SK-N-SH treated with all-trans-retinoic acid at 6 μM for 48 hours (cell line): ENCODE measurements at regions not wholly inside any gene's neighbourhood (a gene's known extent, or its start where the extent isn't known, plus 50 kb on each side); places are given as distances from the start of the nearest gene placed in this dataset.

Experiments used
- ATAC-seq: fragments of 200-7000 bp; cut with Tn5 transposase; 3 replicates; pipeline ENCODE4 v1.9.1; 2020; ENCODE audit warnings: mild to moderate bottlenecking, moderate library complexity
- ARNTL ChIP-seq: fragments of 450-650 bp; formaldehyde crosslinking; IDR thresholded peaks from 2 replicates; pipeline ENCODE4 v1.5.0; 2020; ENCODE audit warnings: low read depth, mild to moderate bottlenecking, moderate library complexity, borderline replicate concordance
- BACH2 ChIP-seq: fragments of 250-450 bp; sonication (Bioruptor Pico); IDR thresholded peaks from 2 replicates; pipeline ENCODE4 v1.9.0; 2021; ENCODE audit warnings: mild to moderate bottlenecking, borderline replicate concordance
- CSDC2 ChIP-seq: fragments of 250-450 bp; sonication (Bioruptor Pico); IDR thresholded peaks from 2 replicates; pipeline ENCODE4 v1.5.0; 2020; ENCODE audit warnings: mild to moderate bottlenecking, moderate library complexity
- ESRRG ChIP-seq: fragments of 250-450 bp; sonication (Bioruptor Pico); IDR thresholded peaks from 2 replicates; pipeline ENCODE4 v1.6.1; 2021; ENCODE audit warnings: mild to moderate bottlenecking
- GLIS3 ChIP-seq: fragments of 250-450 bp; sonication (Bioruptor Pico); IDR thresholded peaks from 2 replicates; pipeline ENCODE4 v1.5.0; 2020; ENCODE audit warnings: mild to moderate bottlenecking, moderate library complexity
- ISL1 ChIP-seq: fragments of 250-450 bp; sonication (Bioruptor Pico); IDR thresholded peaks from 2 replicates; pipeline ENCODE4 v2.1.2; 2022; ENCODE audit warnings: mild to moderate bottlenecking, moderate library complexity
- OSR1 ChIP-seq: fragments of 250-450 bp; sonication (Bioruptor Pico); IDR thresholded peaks from 2 replicates; pipeline ENCODE4 v1.8.0; 2022; ENCODE audit warnings: moderate library complexity, mild to moderate bottlenecking, inconsistent platforms
- PPARA ChIP-seq: fragments of 250-450 bp; sonication (Bioruptor Pico); IDR thresholded peaks from 2 replicates; pipeline ENCODE4 v1.5.0; 2020; ENCODE audit warnings: mild to moderate bottlenecking, borderline replicate concordance
- RARB ChIP-seq: fragments of 250-450 bp; sonication (Bioruptor Pico); IDR thresholded peaks from 2 replicates; pipeline ENCODE4 v1.8.0; 2021; ENCODE audit warnings: mild to moderate bottlenecking, moderate library complexity
- SNAI2 ChIP-seq: fragments of 250-450 bp; sonication (Bioruptor Pico); IDR thresholded peaks from 2 replicates; pipeline ENCODE4 v1.5.0; 2020; ENCODE audit warnings: mild to moderate bottlenecking, moderate library complexity
- TCF4 ChIP-seq: fragments of 250-450 bp; sonication (Bioruptor Pico); IDR thresholded peaks from 2 replicates; pipeline ENCODE4 v1.8.0; 2021; ENCODE audit warnings: mild to moderate bottlenecking, moderate library complexity, borderline replicate concordance
- TOX ChIP-seq: fragments of 250-450 bp; sonication (Bioruptor Pico); IDR thresholded peaks from 2 replicates; pipeline ENCODE4 v1.8.0; 2021; ENCODE audit warnings: mild to moderate bottlenecking, moderate library complexity, borderline replicate concordance
- ZC3H10 ChIP-seq: fragments of 250-450 bp; sonication (Bioruptor Pico); IDR thresholded peaks from 2 replicates; pipeline ENCODE4 v1.5.1; 2021; ENCODE audit warnings: mild to moderate bottlenecking, moderate library complexity
- ZFP3 ChIP-seq: fragments of 250-450 bp; sonication (Bioruptor Pico); IDR thresholded peaks from 2 replicates; pipeline ENCODE4 v1.5.0; 2020; ENCODE audit warnings: mild to moderate bottlenecking, moderate library complexity
- ZFP30 ChIP-seq: fragments of 450-650 bp; formaldehyde crosslinking; IDR thresholded peaks from 2 replicates; pipeline ENCODE4 v1.5.0; 2022; ENCODE audit warnings: mild to moderate bottlenecking, moderate library complexity
- ZNF565 ChIP-seq: fragments of 450-650 bp; formaldehyde crosslinking; conservative IDR thresholded peaks from 2 replicates; pipeline ENCODE4 v1.5.0; 2020; ENCODE audit warnings: low read depth, mild to moderate bottlenecking, moderate library complexity
- ZNF8 ChIP-seq: fragments of 450-650 bp; formaldehyde crosslinking; IDR thresholded peaks from 2 replicates; pipeline ENCODE4 v1.5.0; 2020; ENCODE audit warnings: mild to moderate bottlenecking, moderate library complexity
- TF ChIP-seq, protein P1 (sequence below): fragments of 250-450 bp; sonication (Bioruptor Pico); IDR thresholded peaks from 2 replicates; pipeline ENCODE4 v1.5.0; 2020; ENCODE audit warnings: mild to moderate bottlenecking, moderate library complexity
- TF ChIP-seq, protein P2 (sequence below): fragments of 250-450 bp; sonication (Bioruptor Pico); IDR thresholded peaks from 2 replicates; pipeline ENCODE4 v1.8.0; 2020; ENCODE audit warnings: mild to moderate bottlenecking, moderate library complexity, borderline replicate concordance
- TF ChIP-seq, protein P3 (sequence below): fragments of 250-450 bp; sonication (Bioruptor Pico); IDR thresholded peaks from 2 replicates; pipeline ENCODE4 v1.8.0; 2021; ENCODE audit warnings: low read depth, mild to moderate bottlenecking, moderate library complexity, borderline replicate concordance
- TF ChIP-seq, protein P4 (sequence below): fragments of 250-450 bp; sonication (Bioruptor Pico); IDR thresholded peaks from 2 replicates; pipeline ENCODE4 v1.5.1; 2020; ENCODE audit warnings: low read depth, mild to moderate bottlenecking, moderate library complexity
- TF ChIP-seq, protein P5 (sequence below): fragments of 250-450 bp; sonication (Bioruptor Pico); IDR thresholded peaks from 2 replicates; pipeline ENCODE4 v1.5.1; 2021; ENCODE audit warnings: mild to moderate bottlenecking, moderate library complexity

DNA sequence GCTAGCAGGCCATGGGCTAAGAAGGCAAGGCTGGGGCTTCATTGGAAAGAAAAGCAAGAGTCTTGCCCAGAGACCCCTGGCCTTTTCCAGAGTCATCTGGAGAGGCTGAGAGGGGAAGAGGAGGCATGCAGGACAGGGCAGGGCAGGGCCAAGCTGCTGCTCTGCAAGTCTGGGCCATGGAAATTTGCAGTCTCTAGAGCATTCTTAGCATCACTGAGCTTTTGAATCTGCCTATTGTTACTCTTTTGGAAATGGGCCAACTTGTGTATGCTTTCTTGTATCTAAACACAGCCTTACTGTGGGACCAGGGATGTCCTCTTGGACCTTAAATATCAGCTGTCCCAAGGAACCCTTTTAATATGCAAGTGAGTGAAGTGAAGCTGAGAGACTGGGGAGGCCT is 560.5 kb downstream of the MID1IP1 start:
- ATAC-seq, result no peak
- TF ChIP-seq CSDC2 (CRISPR knock-in tag) (no peak), SNAI2 (CRISPR knock-in tag) (no peak), ZNF565 (no peak), ARNTL (no peak), ZNF8 (CRISPR knock-in tag) (no peak), ESRRG (no peak), PPARA (CRISPR knock-in tag) (no peak), RARB (CRISPR knock-in tag) (no peak)
- TF ChIP-seq, protein P1, sequence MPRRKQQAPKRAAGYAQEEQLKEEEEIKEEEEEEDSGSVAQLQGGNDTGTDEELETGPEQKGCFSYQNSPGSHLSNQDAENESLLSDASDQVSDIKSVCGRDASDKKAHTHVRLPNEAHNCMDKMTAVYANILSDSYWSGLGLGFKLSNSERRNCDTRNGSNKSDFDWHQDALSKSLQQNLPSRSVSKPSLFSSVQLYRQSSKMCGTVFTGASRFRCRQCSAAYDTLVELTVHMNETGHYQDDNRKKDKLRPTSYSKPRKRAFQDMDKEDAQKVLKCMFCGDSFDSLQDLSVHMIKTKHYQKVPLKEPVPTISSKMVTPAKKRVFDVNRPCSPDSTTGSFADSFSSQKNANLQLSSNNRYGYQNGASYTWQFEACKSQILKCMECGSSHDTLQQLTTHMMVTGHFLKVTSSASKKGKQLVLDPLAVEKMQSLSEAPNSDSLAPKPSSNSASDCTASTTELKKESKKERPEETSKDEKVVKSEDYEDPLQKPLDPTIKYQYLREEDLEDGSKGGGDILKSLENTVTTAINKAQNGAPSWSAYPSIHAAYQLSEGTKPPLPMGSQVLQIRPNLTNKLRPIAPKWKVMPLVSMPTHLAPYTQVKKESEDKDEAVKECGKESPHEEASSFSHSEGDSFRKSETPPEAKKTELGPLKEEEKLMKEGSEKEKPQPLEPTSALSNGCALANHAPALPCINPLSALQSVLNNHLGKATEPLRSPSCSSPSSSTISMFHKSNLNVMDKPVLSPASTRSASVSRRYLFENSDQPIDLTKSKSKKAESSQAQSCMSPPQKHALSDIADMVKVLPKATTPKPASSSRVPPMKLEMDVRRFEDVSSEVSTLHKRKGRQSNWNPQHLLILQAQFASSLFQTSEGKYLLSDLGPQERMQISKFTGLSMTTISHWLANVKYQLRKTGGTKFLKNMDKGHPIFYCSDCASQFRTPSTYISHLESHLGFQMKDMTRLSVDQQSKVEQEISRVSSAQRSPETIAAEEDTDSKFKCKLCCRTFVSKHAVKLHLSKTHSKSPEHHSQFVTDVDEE (CRISPR knock-in tag), result no peak
- TF ChIP-seq, protein P2, sequence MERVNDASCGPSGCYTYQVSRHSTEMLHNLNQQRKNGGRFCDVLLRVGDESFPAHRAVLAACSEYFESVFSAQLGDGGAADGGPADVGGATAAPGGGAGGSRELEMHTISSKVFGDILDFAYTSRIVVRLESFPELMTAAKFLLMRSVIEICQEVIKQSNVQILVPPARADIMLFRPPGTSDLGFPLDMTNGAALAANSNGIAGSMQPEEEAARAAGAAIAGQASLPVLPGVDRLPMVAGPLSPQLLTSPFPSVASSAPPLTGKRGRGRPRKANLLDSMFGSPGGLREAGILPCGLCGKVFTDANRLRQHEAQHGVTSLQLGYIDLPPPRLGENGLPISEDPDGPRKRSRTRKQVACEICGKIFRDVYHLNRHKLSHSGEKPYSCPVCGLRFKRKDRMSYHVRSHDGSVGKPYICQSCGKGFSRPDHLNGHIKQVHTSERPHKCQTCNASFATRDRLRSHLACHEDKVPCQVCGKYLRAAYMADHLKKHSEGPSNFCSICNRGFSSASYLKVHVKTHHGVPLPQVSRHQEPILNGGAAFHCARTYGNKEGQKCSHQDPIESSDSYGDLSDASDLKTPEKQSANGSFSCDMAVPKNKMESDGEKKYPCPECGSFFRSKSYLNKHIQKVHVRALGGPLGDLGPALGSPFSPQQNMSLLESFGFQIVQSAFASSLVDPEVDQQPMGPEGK (CRISPR knock-in tag), result no peak
- TF ChIP-seq, protein P3, sequence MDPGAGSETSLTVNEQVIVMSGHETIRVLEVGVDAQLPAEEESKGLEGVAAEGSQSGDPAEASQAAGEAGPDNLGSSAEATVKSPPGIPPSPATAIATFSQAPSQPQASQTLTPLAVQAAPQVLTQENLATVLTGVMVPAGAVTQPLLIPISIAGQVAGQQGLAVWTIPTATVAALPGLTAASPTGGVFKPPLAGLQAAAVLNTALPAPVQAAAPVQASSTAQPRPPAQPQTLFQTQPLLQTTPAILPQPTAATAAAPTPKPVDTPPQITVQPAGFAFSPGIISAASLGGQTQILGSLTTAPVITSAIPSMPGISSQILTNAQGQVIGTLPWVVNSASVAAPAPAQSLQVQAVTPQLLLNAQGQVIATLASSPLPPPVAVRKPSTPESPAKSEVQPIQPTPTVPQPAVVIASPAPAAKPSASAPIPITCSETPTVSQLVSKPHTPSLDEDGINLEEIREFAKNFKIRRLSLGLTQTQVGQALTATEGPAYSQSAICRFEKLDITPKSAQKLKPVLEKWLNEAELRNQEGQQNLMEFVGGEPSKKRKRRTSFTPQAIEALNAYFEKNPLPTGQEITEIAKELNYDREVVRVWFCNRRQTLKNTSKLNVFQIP (CRISPR knock-in tag), result no peak

DNA sequence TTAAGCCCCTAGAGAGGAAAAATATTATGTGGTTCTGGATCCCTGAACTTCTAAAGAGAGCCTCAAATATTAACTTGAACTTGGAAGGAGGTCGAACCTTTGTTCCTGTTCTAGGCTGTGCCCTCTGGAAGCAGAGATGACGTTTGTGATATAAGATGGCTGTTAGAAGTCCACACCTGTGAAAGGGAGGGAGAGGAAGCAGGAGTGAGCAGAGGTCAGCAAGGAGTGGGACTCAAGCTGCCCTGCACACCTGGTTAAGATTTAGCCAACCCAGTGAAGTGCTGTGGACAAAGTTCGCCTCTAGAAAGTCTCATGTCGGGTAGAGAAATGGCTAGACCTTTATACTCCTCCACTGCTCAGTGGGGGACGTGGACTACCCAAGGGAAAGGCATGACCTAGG is 566.2 kb downstream of the MID1IP1 start:
- no peak for TF ChIP-seq OSR1
- TF ChIP-seq ISL1 (CRISPR knock-in tag), result no peak
- no peak for TF ChIP-seq TOX
- TF ChIP-seq GLIS3 (CRISPR knock-in tag), result no peak
- TF ChIP-seq, protein P3 (CRISPR knock-in tag), result no peak
- TF ChIP-seq ZFP30, result no peak
- no peak for TF ChIP-seq CSDC2 (CRISPR knock-in tag)
- TF ChIP-seq, protein P4, sequence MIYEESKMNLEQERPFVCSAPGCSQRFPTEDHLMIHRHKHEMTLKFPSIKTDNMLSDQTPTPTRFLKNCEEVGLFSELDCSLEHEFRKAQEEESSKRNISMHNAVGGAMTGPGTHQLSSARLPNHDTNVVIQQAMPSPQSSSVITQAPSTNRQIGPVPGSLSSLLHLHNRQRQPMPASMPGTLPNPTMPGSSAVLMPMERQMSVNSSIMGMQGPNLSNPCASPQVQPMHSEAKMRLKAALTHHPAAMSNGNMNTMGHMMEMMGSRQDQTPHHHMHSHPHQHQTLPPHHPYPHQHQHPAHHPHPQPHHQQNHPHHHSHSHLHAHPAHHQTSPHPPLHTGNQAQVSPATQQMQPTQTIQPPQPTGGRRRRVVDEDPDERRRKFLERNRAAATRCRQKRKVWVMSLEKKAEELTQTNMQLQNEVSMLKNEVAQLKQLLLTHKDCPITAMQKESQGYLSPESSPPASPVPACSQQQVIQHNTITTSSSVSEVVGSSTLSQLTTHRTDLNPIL (CRISPR knock-in tag), result no peak
- TF ChIP-seq BACH2 (CRISPR knock-in tag), result no peak
- no peak for TF ChIP-seq ARNTL
- TF ChIP-seq ZNF8 (CRISPR knock-in tag), result no peak
- no peak for TF ChIP-seq ZFP3 (CRISPR knock-in tag)
- TF ChIP-seq ESRRG, result no peak

DNA sequence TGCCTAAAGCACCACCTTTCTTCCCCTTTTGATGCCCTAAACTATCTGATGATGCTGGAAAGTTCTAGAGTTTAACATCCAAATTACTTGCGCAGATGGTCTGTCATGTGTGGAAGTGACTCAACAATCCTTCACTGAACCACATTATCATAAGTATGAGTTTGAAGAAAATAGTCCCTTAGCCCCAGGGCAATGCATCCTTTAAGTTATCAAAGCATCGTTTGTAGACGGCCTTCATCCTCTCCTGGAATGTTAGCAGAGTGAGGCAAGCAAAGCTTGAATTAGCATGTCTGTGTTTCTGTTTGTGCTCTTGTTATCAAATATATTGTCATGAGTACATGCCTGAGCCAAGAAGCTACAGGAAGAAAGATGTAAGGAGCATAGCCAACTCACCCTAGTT is 570.9 kb downstream of the MID1IP1 start:
- TF ChIP-seq ZNF8 (CRISPR knock-in tag) (no peak), TCF4 (no peak), ZC3H10 (CRISPR knock-in tag) (no peak), TOX (no peak), ZNF565 (no peak), CSDC2 (CRISPR knock-in tag) (no peak), OSR1 (no peak), ISL1 (CRISPR knock-in tag) (no peak), PPARA (CRISPR knock-in tag) (no peak), SNAI2 (CRISPR knock-in tag) (no peak), ZFP30 (no peak)
- TF ChIP-seq, protein P5, sequence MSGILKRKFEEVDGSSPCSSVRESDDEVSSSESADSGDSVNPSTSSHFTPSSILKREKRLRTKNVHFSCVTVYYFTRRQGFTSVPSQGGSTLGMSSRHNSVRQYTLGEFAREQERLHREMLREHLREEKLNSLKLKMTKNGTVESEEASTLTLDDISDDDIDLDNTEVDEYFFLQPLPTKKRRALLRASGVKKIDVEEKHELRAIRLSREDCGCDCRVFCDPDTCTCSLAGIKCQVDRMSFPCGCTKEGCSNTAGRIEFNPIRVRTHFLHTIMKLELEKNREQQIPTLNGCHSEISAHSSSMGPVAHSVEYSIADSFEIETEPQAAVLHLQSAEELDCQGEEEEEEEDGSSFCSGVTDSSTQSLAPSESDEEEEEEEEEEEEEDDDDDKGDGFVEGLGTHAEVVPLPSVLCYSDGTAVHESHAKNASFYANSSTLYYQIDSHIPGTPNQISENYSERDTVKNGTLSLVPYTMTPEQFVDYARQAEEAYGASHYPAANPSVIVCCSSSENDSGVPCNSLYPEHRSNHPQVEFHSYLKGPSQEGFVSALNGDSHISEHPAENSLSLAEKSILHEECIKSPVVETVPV (CRISPR knock-in tag), result no peak
- TF ChIP-seq, protein P2 (CRISPR knock-in tag), result no peak
- TF ChIP-seq, protein P3 (CRISPR knock-in tag), result no peak
- TF ChIP-seq, all 23 proteins: peak for 0
- no peak for ATAC-seq

More for the DNA sequence above, 566.2 kb downstream of the MID1IP1 start:
- no peak for ATAC-seq
